Hepatocyte (in vitro differentiated cells): ENCODE measurements at regions not wholly inside any gene's neighbourhood (a gene's known extent, or its start where the extent isn't known, plus 50 kb on each side); places are given as distances from the start of the nearest gene placed in this dataset.

Source experiments
- DNase-seq: peaks from one replicate; pipeline ENCODE4 v3.0.0-alpha.2; 2016; ENCODE audit warnings: low spot score
- H2AFZ ChIP-seq: fragments of 200-600 bp; sonication (generic); 2 replicates; pipeline ENCODE4 v1.6.0; 2016; ENCODE audit warnings: antibody characterized with exemption, mild to moderate bottlenecking
- H3K27ac ChIP-seq: fragments of 200-600 bp; sonication (generic); 2 replicates; pipeline ENCODE4 v1.5.1; 2016; ENCODE audit warnings: mild to moderate bottlenecking
- H3K27me3 ChIP-seq: fragments of 200-600 bp; sonication (generic); 2 replicates; pipeline ENCODE4 v1.6.1; 2016
- H3K36me3 ChIP-seq: fragments of 200-600 bp; sonication (generic); replicated peaks from 2 replicates; pipeline ENCODE4 v1.5.1; 2016; ENCODE audit warnings: low read depth; ENCODE audit not compliant: insufficient read depth
- H3K4me1 ChIP-seq: fragments of 200-600 bp; sonication (generic); 2 replicates; pipeline ENCODE4 v1.5.1; 2016; ENCODE audit warnings: mild to moderate bottlenecking, moderate library complexity; ENCODE audit not compliant: insufficient read depth
- H3K4me2 ChIP-seq: fragments of 200-600 bp; sonication (generic); 2 replicates; pipeline ENCODE4 v1.6.0; 2016
- H3K4me3 ChIP-seq: fragments of 200-600 bp; sonication (generic); 2 replicates; pipeline ENCODE4 v1.5.1; 2016; ENCODE audit warnings: mild to moderate bottlenecking
- H3K79me2 ChIP-seq: fragments of 200-600 bp; sonication (generic); 2 replicates; pipeline ENCODE4 v1.6.0; 2017; ENCODE audit warnings: mild to moderate bottlenecking
- H3K9me2 ChIP-seq: fragments of 200-600 bp; sonication (generic); replicated peaks from 2 replicates; pipeline ENCODE4 v1.6.0; 2017; ENCODE audit warnings: mild to moderate bottlenecking; ENCODE audit not compliant: insufficient read depth
- H3K9me3 ChIP-seq: fragments of 200-600 bp; sonication (generic); 2 replicates; pipeline ENCODE4 v1.5.1; 2016; ENCODE audit warnings: low read depth, mild to moderate bottlenecking
- H4K20me1 ChIP-seq: fragments of 200-600 bp; sonication (generic); 2 replicates; pipeline ENCODE4 v1.6.0; 2016; ENCODE audit warnings: mild to moderate bottlenecking; ENCODE audit not compliant: insufficient read depth, poor library complexity, severe bottlenecking
- EZH2 ChIP-seq: fragments of 200-600 bp; sonication (generic); IDR thresholded peaks from 2 replicates; pipeline ENCODE4 v1.6.1; 2016; ENCODE audit warnings: antibody characterized with exemption, mild to moderate bottlenecking, borderline replicate concordance
- EZH2phosphoT487 ChIP-seq: fragments of 200-600 bp; sonication (generic); IDR thresholded peaks from one replicate; pipeline ENCODE4 v1.6.1; 2018; ENCODE audit warnings: antibody characterized with exemption, mild to moderate bottlenecking, low read depth, moderate library complexity; ENCODE audit not compliant: unreplicated experiment, severe bottlenecking
- WGBS: methylation state at CpG from one replicate; pipeline ENCODE4 v1.1.6; 2016; ENCODE audit warnings: low lambda C conversion rate; ENCODE audit errors: missing lambda C conversion rate; 5-methylcytosine and 5-hydroxymethylcytosine counted together
- TF ChIP-seq, protein P1 (sequence below): fragments of 200-600 bp; sonication (generic); IDR thresholded peaks from 2 replicates; pipeline ENCODE4 v1.5.1; 2016; ENCODE audit warnings: antibody characterized with exemption, mild to moderate bottlenecking; ENCODE audit not compliant: poor library complexity

DNA sequence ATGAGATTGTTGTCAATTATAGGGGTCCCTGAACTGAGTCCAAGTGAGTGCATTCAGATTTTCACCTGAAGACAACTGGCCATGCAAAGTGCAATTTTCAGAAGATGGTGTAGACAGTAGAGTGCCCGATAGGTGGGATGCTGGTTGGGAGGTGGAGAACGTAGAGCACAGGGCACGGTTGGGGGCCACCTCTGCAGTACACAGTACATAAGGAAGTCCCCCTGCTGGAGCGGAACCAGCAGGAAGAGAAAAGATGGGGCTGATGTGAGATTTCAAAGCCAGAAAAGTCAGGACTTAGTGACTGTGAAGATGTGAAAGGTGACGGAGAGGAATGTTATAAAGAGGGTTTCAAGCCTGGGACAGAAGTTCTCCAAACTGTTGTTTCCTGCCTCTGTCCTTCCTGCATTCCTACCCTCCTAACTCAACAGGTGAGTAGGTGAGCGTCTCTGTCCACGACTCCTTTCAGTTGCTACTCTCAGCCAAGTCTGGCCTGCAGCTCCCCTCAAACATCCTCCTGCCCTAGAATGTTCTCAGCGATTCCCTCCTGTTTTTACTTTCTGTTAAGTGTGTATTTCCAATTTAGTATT is 330.8 kb downstream of the PRL start:
- DNase-seq: no peak
- 97% methylated on average over 8 of the region's 8 CpGs for WGBS
- TF ChIP-seq, protein P1, sequence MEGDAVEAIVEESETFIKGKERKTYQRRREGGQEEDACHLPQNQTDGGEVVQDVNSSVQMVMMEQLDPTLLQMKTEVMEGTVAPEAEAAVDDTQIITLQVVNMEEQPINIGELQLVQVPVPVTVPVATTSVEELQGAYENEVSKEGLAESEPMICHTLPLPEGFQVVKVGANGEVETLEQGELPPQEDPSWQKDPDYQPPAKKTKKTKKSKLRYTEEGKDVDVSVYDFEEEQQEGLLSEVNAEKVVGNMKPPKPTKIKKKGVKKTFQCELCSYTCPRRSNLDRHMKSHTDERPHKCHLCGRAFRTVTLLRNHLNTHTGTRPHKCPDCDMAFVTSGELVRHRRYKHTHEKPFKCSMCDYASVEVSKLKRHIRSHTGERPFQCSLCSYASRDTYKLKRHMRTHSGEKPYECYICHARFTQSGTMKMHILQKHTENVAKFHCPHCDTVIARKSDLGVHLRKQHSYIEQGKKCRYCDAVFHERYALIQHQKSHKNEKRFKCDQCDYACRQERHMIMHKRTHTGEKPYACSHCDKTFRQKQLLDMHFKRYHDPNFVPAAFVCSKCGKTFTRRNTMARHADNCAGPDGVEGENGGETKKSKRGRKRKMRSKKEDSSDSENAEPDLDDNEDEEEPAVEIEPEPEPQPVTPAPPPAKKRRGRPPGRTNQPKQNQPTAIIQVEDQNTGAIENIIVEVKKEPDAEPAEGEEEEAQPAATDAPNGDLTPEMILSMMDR: no peak
- TF ChIP-seq EZH2 (no peak), EZH2phosphoT487 (no peak)
- Histone ChIP-seq H3K9me3 (no peaks in the 10 kb centered on the region), H3K27me3 (no peaks in the 10 kb centered on the region), H3K27ac (no peak overlapping the region), H3K4me2 (no peak overlapping the region), H4K20me1 (no peaks in the 10 kb centered on the region), H3K36me3 (peaks cover 3% of the 10 kb centered on the region), H3K9me2 (no peaks in the 10 kb centered on the region), H3K4me3 (no peak overlapping the region), H2AFZ (no peak overlapping the region), H3K4me1 (peaks cover 19% of the 10 kb centered on the region), H3K79me2 (no peaks in the 10 kb centered on the region)

DNA sequence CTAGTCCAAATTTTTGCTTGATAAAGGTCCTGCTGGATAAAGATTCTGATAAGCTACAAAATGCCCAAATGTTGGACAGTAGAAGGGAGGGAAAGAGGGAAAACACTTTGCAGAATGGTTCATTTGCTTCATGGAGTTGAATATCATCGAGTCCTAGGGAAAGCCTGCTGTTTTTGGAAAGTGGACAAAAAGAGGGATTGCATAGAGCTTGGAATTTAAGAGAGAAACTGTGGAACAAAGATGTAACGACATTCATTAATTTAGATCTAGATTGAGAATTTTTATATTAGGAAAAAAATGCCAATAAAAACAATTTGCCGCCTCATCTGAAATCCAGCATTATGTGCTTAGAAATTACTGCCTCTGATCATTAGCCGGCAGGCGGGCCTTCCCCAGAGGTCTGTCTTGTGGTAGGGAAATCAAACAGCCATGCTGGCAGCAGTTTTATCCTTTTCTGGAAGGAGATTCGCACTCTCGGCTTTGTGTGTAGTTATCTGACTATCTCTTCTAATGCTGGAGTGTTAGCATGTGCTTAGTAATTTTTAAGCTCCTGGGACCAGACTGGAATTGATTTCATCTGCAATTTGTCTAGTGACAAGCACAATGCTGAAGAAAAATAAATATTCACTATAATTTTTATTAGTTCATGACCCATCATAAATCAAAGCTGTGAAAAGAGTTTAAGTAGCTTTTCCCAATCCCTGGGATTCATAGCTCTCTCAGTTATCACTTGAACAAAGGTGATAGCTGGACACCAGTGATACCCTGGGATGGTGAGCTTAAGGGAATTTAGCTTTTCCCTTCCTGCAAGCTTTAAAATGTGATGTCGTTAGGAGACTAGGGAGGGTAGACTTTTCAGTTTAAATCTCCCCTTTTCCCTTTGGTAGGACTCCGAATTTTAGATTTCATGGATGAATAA is 329.5 kb downstream of the PRL start:
- peaks cover 30% of the 10 kb centered on the region for H3K4me1 ChIP-seq
- peaks cover 3% of the 10 kb centered on the region for H3K36me3 ChIP-seq
- no peak overlapping the region for H2AFZ ChIP-seq
- H3K4me3 ChIP-seq: no peak overlapping the region
- H3K4me2 ChIP-seq: no peak overlapping the region
- H3K27ac ChIP-seq: peak overlapping the region; percentile 14
- WGBS: 69% methylated on average over 9 of the region's 9 CpGs
- TF ChIP-seq, protein P1: no peak
- no peak for TF ChIP-seq EZH2
- TF ChIP-seq EZH2phosphoT487: no peak
- DNase-seq: no peak
- no peaks in the 10 kb centered on the region for H3K79me2 ChIP-seq
- no peaks in the 10 kb centered on the region for H4K20me1 ChIP-seq
- H3K9me2 ChIP-seq: no peaks in the 10 kb centered on the region
- H3K9me3 ChIP-seq: no peaks in the 10 kb centered on the region
- no peaks in the 10 kb centered on the region for H3K27me3 ChIP-seq

DNA sequence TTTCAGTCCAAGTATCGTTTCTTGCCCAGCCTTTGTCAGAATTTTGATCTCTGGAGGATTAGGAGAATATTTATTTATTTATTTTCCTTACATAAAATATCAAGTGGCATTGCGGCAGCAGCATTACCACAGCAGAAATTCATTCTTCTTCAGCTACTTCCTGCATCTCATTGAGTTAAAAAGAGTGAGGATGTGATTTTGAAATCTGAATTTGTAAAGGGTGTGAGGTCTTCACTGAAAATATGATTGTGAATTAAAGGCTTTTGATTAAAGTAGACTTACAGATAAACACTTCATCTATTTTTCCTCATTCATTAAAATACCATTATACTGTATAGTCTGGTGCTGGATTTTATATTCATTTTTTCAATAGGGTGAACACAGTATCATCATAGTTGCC is 328.4 kb downstream of the PRL start:
- Histone ChIP-seq H3K4me2 (no peak overlapping the region), H3K9me3 (no peaks in the 10 kb centered on the region)
- 84% methylated on average over 2 of the region's 2 CpGs for WGBS

DNA sequence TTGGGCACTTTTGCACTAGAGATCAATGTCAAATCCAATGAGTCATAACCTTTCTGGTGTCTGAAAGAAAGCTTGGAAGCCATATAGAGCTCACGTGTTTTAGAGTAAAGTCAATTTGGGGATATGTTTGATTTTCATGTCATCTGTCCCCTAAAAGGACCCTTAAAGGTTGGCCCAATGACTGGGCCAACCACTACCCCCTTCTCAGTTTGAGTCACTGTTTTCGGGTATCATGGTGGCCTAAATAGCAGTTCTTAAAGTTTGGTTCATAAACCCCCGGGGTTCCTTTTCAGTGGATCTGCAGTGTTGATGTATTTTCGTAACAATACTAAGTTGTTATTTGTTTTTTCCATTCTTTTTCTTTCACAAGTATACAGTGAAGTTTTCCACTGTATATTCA is 327.6 kb downstream of the PRL start:
- H3K36me3 ChIP-seq: peaks cover 3% of the 10 kb centered on the region
- no peaks in the 10 kb centered on the region for H3K27me3 ChIP-seq
- no peaks in the 10 kb centered on the region for H4K20me1 ChIP-seq
- no peak overlapping the region for H3K4me2 ChIP-seq
- no peaks in the 10 kb centered on the region for H3K9me2 ChIP-seq
- WGBS: 78% methylated on average over 4 of the region's 4 CpGs
- H3K79me2 ChIP-seq: no peaks in the 10 kb centered on the region
- no peak overlapping the region for H3K4me3 ChIP-seq
- no peak overlapping the region for H3K27ac ChIP-seq
- TF ChIP-seq, protein P1: no peak
- TF ChIP-seq EZH2 (no peak), EZH2phosphoT487 (no peak)
- H2AFZ ChIP-seq: no peak overlapping the region
- H3K4me1 ChIP-seq: peaks cover 30% of the 10 kb centered on the region
- DNase-seq: no peak
- no peaks in the 10 kb centered on the region for H3K9me3 ChIP-seq

More for the DNA sequence above, 328.4 kb downstream of the PRL start:
- TF ChIP-seq EZH2: no peak
- Histone ChIP-seq H4K20me1 (no peaks in the 10 kb centered on the region), H3K4me1 (peaks cover 30% of the 10 kb centered on the region), H3K4me3 (no peak overlapping the region), H3K27me3 (no peaks in the 10 kb centered on the region), H3K27ac (no peak overlapping the region), H3K9me2 (no peaks in the 10 kb centered on the region), H3K36me3 (peaks cover 3% of the 10 kb centered on the region), H2AFZ (no peak overlapping the region), H3K79me2 (no peaks in the 10 kb centered on the region)
- DNase-seq: no peak
